ENCODE measurements at regions not wholly inside any gene's neighbourhood (a gene's known extent, or its start where the extent isn't known, plus 50 kb on each side); places are given as distances from the start of the nearest gene placed in this dataset.

DNA sequence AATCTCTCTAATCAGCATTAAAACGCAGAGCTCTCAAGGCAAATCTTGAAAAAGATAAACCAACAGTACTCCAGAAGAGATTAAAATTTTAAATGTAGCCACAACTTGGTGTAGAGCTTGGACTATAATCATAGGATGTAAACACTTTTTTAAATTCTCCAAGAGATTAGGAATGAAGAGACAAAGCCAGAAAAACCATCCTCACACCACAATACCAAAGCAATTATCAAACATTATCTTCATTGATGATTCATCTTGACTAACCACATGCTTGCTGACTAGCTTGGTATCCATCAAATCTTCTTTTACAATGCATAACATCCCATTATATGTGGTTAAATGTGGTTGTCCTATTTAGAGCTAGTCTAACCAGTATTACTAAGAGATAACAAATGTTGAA, 815.1 kb downstream of the TLE1 start:
- TF ChIP-seq POLR2A (IDR thresholded peaks at IDR 0.05) (no peak), POLR2AphosphoS5 (IDR thresholded peaks at IDR 0.05) (no peak)
- TF ChIP-seq, protein P1, sequence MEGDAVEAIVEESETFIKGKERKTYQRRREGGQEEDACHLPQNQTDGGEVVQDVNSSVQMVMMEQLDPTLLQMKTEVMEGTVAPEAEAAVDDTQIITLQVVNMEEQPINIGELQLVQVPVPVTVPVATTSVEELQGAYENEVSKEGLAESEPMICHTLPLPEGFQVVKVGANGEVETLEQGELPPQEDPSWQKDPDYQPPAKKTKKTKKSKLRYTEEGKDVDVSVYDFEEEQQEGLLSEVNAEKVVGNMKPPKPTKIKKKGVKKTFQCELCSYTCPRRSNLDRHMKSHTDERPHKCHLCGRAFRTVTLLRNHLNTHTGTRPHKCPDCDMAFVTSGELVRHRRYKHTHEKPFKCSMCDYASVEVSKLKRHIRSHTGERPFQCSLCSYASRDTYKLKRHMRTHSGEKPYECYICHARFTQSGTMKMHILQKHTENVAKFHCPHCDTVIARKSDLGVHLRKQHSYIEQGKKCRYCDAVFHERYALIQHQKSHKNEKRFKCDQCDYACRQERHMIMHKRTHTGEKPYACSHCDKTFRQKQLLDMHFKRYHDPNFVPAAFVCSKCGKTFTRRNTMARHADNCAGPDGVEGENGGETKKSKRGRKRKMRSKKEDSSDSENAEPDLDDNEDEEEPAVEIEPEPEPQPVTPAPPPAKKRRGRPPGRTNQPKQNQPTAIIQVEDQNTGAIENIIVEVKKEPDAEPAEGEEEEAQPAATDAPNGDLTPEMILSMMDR (IDR thresholded peaks at IDR 0.05): no peak

Data from upper lobe of left lung (tissue), 4 donors.